ENCODE measurements at regions not wholly inside any gene's neighbourhood (a gene's known extent, or its start where the extent isn't known, plus 50 kb on each side); places are given as distances from the start of the nearest gene placed in this dataset.
A peak's percentile ranks its signal among the peaks of the same experiment; 100 is the strongest.
"Not testable (repeated sequence)": the region's sequence is repeated elsewhere in the genome, so short reads cannot be mapped to it uniquely, and the experiment has no call there.

DNA sequence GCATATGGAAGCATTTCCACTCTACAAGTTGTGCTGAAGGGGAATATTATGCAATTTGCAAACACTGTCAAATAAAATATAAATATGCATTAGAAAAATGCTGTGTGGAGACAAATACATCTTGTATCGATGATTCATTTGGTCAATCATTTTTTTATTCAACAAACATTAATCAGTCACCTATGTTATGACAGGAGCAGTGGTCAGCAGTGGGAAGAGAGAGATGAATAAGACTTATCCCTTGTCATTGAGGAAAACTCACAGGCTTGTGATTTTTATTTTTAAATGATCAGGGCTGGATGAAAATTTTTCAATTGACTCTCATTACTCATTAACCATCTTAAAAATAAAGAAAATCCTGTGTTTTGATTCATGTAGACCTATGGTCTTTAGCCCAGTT lies 574.1 kb downstream of the ACTL7B start:
- in situ Hi-C loops (cut with HindIII; ENCODE audit: low pct_unique_long_range_greater_than_20kb, low sequenced_read_pairs) = no loop called here
- no peak for DNase-seq (ENCODE audit: low read depth)

DNA sequence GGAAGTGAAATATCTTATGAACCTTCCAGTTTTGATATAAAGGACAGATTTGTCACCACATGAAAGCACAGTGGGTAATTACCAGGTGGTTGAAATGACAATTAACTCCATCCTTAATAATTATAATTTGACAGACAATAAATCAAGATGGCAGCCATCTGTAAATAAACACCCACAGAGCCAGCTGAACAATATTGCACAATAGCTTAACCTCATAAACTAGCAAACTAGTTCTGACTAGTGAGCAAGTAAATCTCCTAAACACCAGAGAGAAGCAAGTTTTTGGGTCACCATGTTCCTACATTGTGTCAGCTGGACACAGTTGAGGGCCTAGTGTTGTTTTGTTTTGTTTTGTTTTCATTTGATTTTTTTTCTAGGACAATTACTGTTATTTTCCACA lies 577.4 kb downstream of the ACTL7B start:
- in situ Hi-C loops (cut with HindIII; ENCODE audit: low pct_unique_long_range_greater_than_20kb, low sequenced_read_pairs) = no loop called here
- no peak for DNase-seq (ENCODE audit: low read depth)

- in situ Hi-C loops (cut with HindIII; ENCODE audit: low pct_unique_long_range_greater_than_20kb, low sequenced_read_pairs) = no loop called here
- no peak for DNase-seq (ENCODE audit: low read depth)
Measured at GRCh38 chr9:108277216-108277615, 578.6 kb downstream of the ACTL7B start.

DNA sequence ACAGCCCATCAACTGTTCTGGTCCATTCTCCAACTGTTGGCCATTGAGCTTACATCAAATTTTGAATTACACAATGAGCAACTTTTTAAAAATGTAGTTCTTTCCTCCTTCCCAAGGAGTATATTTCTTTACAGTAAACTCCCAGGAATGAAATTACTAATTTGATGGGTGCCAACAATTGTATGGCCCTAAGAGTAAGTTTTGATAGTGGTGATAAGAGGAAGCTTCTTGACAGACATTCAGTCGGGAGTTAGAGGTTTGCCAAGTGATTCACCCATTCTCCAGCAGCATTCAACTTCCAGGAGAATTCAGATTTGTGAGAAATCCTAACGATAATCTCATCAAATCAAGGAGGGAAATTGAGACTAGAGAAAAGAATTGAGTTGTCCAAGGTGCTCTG lies 579.9 kb downstream of the ACTL7B start:
- no peak for DNase-seq (ENCODE audit: low read depth)
- in situ Hi-C loops (cut with HindIII; ENCODE audit: low pct_unique_long_range_greater_than_20kb, low sequenced_read_pairs) = no loop called here

DNA sequence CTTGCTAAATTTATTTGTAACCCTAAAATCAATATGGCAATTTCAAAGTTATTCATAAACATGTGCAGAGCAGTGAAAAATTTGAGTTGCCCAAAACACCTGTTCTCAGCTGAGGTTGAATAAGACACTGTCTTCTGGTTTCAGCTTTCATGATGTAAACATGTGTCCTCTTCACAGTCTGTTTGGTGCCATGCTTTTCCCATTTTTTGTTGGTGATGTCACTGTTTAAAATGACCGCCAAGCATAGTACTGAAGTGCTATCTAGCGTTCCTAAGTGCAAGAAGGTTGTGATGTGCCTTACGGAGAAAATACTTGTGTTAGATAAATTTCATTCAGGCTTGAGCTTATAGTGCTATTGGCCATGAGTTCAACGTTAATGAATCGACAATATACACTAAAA lies 580.8 kb downstream of the ACTL7B start:
- in situ Hi-C loops (cut with HindIII; ENCODE audit: low pct_unique_long_range_greater_than_20kb, low sequenced_read_pairs) = no loop called here
- no peak for DNase-seq (ENCODE audit: low read depth)

DNA sequence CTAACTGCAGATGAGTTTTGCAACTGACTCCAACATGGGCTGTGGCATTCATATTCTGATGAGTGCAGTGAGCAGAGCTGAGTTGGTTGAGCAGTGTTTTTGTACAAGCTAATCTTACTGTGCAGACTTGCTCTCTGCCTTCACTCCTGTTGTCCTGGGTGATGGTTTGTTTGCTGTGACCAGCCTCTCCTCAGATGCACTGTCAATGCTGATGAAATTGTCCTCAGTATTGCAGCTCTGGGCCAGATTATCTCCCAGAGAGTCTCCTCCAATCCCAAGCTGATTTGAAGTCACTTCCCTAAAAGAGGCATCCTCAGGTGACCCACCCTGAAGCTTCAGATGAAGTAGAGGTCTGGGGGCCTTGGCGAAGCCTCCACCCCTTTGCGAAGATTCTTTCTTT lies 581.8 kb downstream of the ACTL7B start:
- DNase-seq (ENCODE audit: low read depth) = no peak
- in situ Hi-C loops (cut with HindIII; ENCODE audit: low pct_unique_long_range_greater_than_20kb, low sequenced_read_pairs) = no loop called here

DNA sequence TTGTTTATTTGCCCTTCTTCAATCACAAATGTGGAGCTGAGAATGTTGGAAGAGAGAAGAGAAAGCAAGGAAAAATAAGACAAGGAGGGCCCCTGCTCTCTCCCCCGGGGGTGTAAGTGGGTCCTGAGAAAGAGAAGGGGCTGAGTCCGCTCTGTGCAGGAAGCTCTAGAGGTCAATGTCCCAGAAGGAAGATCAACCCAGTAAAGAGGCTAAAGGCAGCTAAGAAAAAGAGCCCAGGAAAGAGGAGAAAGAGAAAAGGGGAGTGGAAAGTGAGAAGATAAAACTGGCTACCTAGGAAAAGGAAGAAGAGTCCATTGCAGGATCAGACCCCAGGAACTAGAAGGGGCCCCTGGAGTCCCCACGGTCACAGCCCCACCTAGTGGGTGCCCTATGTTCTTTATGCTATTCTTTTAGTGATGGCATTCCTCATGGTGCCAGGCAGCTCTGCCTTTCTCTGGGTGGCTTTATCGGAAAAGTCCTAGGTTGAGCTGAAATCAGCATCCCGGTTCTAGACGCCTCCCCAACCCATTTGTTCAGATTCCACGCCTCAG lies 583.4 kb downstream of the ACTL7B start:
- in situ Hi-C loops (cut with HindIII; ENCODE audit: low pct_unique_long_range_greater_than_20kb, low sequenced_read_pairs) = no loop called here
- peak; percentile 26 for DNase-seq (ENCODE audit: low read depth)

GRCh38 chr9:108271646-108272348 lies 584.0 kb downstream of the ACTL7B start:
- peak; percentile 29 for DNase-seq (ENCODE audit: low read depth)
- in situ Hi-C loops (cut with HindIII; ENCODE audit: low pct_unique_long_range_greater_than_20kb, low sequenced_read_pairs) = no loop called here

- no peak for DNase-seq (ENCODE audit: low read depth)
- in situ Hi-C loops (cut with HindIII; ENCODE audit: low pct_unique_long_range_greater_than_20kb, low sequenced_read_pairs) = no loop called here
Measured at GRCh38 chr9:108271236-108271635, 584.5 kb downstream of the ACTL7B start.

- in situ Hi-C loops (cut with HindIII; ENCODE audit: low pct_unique_long_range_greater_than_20kb, low sequenced_read_pairs) = no loop called here
- no peak for DNase-seq (ENCODE audit: low read depth)
Measured at GRCh38 chr9:108270561-108270960, 585.2 kb downstream of the ACTL7B start.

- peak; percentile 23 for DNase-seq (ENCODE audit: low read depth)
- in situ Hi-C loops (cut with HindIII; ENCODE audit: low pct_unique_long_range_greater_than_20kb, low sequenced_read_pairs) = no loop called here
Measured at GRCh38 chr9:108270051-108270450, 585.7 kb downstream of the ACTL7B start.

- DNase-seq (ENCODE audit: low read depth) = no peak
- in situ Hi-C loops (cut with HindIII; ENCODE audit: low pct_unique_long_range_greater_than_20kb, low sequenced_read_pairs) = no loop called here
Measured at GRCh38 chr9:108269371-108269770, 586.4 kb downstream of the ACTL7B start.

DNA sequence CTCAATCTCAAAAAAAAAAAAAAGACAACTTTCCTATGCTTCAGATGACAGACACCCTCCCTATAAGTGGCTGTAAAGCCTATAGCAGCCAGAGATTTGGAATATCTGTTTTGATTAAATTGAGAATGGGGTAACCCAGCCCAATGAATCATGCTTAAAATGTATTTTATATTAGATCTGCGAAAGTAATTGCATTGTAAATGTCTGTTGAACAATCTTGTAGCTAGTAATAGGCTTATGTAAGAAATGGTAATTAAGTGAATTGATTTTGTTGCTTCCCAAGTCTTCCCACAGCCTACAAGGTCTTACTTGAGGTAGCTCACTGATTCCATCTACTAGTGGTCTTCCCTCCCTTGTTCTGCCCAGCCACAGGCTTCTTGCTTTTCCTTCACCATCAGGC lies 590.7 kb downstream of the ACTL7B start:
- in situ Hi-C loops (cut with HindIII; ENCODE audit: low pct_unique_long_range_greater_than_20kb, low sequenced_read_pairs) = no loop called here

GRCh38 chr9:108264093-108264492 lies 591.7 kb downstream of the ACTL7B start:
- no peak for DNase-seq (ENCODE audit: low read depth)
- in situ Hi-C loops (cut with HindIII; ENCODE audit: low pct_unique_long_range_greater_than_20kb, low sequenced_read_pairs) = no loop called here

More for the DNA sequence above, 590.7 kb downstream of the ACTL7B start:
- no peak for DNase-seq (ENCODE audit: low read depth)

- in situ Hi-C loops (cut with HindIII; ENCODE audit: low pct_unique_long_range_greater_than_20kb, low sequenced_read_pairs) = no loop called here
- DNase-seq (ENCODE audit: low read depth) = no peak
Measured at GRCh38 chr9:108262836-108263235, 593.0 kb downstream of the ACTL7B start.

DNA sequence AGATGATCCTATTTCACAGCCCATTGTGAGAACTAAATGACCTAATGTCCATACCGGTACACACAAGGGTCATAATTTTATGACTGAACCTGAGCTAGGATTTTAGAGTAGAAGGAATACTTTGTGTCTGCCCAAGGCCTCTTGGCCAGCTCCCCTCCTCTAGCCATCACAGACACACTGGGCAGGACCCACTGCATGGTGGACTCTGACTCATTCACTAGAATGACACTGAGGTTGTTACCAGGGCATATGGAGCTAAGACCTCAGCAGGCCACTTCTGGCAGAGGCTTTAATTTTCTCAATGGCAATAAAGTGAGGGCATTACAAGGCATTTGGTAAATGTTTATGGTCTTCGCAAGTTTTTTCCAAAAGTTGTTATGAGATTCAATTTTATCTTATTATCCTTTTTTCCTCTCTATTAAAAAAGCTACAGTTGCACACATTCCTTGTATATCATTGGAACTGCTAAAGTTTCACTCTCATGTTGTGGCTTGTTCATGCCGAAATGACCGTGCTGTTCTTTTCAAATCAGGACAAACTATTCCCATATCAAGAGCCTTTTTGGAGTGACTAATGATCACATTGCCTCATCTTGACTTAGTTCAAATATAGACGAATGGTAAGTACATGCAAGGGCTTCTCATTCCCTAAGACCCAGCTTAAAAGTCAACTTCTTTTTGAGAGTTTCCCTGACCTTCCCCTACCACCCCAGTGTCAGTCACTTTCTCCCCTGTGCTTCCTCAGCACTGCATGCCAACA lies 595.7 kb downstream of the ACTL7B start:
- DNase-seq (ENCODE audit: low read depth) = no peak
- in situ Hi-C loops (cut with HindIII; ENCODE audit: low pct_unique_long_range_greater_than_20kb, low sequenced_read_pairs) = no loop called here

GRCh38 chr9:108258640-108259039 lies 597.1 kb downstream of the ACTL7B start:
- DNase-seq (ENCODE audit: low read depth) = no peak
- in situ Hi-C loops (cut with HindIII; ENCODE audit: low pct_unique_long_range_greater_than_20kb, low sequenced_read_pairs) = no loop called here

- in situ Hi-C loops (cut with HindIII; ENCODE audit: low pct_unique_long_range_greater_than_20kb, low sequenced_read_pairs) = no loop called here
- no peak for DNase-seq (ENCODE audit: low read depth)
Measured at GRCh38 chr9:108257382-108257781, 598.4 kb downstream of the ACTL7B start.

GRCh38 chr9:108254236-108254635 lies 601.5 kb downstream of the ACTL7B start:
- no peak for DNase-seq (ENCODE audit: low read depth)
- in situ Hi-C loops (cut with HindIII; ENCODE audit: low pct_unique_long_range_greater_than_20kb, low sequenced_read_pairs) = no loop called here

DNA sequence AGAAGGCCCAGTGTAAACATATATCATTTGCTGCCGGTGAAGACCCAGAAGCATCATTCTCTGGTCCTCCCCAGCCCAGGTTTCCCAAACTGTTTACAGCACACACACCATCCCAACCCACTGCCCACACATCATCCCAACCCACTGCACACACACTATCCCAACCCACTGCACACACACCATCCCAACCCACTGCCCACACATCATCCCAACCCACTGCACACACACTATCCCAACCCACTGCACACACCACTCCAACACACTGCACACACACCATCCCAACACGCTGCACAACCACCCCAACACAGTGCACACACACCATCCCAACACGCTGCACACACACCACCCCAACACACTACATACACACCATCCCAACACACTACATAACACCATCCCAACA lies 608.4 kb downstream of the ACTL7B start:
- DNase-seq (ENCODE audit: low read depth); in situ Hi-C loops (cut with HindIII; ENCODE audit: low pct_unique_long_range_greater_than_20kb, low sequenced_read_pairs): not testable (repeated sequence)

Data from Caki2 (cell line).